ENCODE measurements at regions not wholly inside any gene's neighbourhood (a gene's known extent, or its start where the extent isn't known, plus 50 kb on each side); places are given as distances from the start of the nearest gene placed in this dataset.
A peak's percentile ranks its signal among the peaks of the same experiment; 100 is the strongest.

DNA sequence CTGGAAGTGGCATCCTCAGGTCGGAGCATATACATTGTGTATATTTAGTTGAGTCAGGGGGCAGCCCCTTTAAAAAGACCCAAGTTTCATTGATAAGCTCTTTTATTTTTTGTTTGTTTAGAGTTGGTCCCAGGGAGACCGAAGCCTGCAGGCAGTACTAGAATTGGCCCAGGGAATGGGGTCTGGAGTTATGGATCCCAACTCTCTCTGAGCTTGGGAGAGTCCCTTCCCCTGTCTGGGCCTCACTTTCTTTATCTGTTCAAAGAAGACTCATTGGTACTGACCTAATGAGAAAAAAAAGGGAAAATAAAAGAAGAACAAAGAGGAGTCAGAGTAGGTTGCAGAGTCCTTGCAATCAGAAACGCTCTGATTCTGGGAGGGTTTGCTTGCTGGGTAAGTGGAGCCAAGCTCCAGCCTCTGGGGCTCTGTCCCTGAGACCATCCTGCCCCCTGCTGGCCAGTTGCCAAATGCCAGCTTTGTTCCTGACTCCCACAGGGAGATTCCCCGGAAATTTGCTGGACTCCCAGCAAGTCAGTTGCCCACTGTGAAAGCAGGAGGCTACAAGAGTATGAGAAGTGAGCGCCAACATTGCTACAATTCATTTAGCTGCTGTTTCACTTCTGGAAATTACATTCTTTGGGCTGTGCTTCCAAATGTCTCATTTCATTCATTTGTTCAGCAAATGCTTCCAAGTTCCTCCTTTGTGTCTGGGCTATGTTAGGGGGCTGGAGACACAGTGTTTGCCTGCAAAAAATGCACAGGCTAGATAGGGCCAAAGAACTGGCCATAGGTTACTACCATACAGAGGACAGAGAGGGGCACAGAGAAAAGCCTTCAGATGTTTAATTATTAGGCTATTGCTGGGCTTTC is 156.2 kb downstream of the MELK start:
- DNase-seq (ENCODE audit: low read depth in 1 of 2, low spot score in 1 of 2) = peak; percentile 21 to 39

DNA sequence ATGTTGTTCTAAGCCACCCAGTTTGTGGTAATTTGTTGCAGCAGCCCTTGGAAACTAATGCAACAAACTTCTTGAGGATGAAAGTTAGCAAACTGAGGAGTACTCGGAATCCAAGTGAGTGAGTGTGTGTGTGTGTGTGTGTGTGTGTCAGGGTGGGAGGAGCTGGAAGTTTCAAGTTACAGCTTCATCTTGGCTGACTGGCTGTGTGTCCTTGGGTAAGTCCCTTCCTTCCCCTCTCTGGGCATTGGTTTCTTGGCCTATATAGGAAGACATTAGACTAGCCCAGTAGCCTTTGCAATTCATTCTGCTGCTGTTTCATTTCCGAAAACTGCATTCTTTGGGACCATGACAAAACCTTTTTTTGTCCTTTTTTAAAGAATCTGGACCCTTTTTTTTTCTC is 157.2 kb downstream of the MELK start:
- no peak for DNase-seq (ENCODE audit: low read depth in 1 of 2, low spot score in 1 of 2)

DNA sequence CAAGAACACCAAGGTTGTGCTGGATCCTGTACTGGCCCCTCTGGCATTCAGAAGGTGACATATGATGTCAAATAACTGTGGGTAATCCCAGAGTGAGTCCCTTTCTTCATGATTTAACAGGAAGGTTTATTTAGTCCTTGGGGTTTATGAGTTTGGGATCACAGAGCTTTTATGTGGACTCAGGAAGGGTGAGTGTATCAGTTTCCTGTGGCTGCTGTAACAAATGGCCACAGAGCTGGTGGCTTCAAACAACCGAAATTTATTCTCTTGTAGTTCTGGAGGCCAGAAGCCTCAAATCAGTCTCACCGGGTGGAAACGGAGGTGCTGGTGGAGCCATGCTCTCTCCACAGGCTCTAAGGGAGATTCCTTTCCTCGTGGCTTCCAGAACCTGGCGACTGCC is 157.7 kb downstream of the MELK start:
- DNase-seq (ENCODE audit: low read depth in 1 of 2, low spot score in 1 of 2) = no peak

DNA sequence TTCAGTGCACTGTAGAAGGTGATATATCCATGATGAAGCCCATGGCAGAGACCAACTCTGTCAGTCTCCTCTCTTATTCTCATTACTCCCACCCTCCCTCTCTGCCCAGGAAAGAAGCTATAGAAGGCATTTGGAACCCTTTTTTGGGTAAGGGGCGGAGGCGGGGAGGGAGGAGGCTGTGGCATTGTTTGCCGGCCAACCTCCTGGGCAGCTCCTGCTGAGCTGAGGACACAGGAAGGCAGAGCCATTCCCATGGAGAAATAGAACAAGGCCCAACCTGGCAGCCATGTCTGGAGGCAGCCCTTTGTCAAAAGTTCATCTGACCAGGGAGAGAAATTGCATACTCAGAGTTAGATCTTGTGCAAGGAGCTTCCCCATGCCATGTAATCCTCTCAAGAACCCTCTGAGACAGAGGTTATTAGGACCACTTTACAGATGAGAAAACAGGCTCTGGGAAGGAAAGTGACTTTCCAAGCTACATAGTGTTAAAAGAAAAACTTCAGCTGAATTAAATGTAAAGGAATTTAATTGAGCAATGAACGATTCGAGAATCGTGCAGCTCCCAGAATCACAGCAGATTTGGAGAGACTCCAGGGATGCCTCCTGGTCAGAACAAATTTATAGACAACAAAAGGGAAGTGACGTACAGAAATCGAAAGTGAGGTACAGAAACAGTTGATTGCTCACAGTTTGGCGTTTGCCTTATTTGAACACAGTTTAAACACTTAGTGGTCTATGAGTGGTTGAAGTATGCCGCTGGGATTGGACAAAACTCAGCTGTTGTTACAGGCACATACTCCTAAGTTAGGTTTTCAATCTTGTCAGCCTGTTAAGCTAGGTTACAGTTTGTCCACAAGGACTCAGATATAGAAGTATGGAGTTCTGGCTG is 158.6 kb downstream of the MELK start:
- DNase-seq (ENCODE audit: low read depth in 1 of 2, low spot score in 1 of 2) = no peak

DNA sequence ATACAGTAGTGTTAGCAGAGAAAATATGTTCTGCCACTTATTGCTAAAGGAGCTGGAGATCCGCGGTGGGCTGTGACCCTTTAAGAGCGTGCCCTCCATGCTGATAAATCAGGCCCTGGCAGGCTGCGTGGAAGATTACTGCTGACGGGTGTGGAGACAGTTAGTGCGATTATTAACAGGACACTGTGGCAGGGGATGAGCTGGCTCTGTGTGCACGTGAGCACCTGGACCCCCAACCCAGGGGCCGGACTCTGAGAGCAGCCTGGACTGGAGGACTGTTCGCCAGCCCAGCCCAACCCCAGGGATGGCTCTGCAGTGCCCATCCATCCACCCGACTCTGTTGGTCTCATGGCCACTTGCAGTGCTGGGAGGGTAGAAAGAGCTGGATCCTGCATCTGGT is 162.0 kb downstream of the MELK start:
- DNase-seq (ENCODE audit: low read depth in 1 of 2, low spot score in 1 of 2) = no peak

DNA sequence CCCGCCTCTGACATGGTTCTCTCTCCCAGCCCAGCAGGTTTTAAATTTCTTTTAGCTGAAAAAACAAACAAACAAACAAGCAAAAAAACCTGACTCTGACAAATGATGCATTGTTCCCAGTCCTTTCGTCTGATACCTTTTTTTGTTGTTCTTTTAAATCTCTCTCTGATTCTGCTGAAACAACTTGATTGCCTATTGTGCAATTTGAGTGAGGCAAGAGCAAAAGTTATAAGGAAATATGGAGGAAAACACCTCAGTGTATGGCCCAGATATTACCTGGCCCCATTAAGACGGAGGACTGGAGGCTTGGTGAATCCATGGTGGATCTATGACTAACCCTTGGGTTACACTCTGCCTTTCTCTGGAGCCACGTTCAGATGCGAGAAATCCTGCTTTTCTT is 164.0 kb downstream of the MELK start:
- no peak for DNase-seq (ENCODE audit: low read depth in 1 of 2, low spot score in 1 of 2)

DNA sequence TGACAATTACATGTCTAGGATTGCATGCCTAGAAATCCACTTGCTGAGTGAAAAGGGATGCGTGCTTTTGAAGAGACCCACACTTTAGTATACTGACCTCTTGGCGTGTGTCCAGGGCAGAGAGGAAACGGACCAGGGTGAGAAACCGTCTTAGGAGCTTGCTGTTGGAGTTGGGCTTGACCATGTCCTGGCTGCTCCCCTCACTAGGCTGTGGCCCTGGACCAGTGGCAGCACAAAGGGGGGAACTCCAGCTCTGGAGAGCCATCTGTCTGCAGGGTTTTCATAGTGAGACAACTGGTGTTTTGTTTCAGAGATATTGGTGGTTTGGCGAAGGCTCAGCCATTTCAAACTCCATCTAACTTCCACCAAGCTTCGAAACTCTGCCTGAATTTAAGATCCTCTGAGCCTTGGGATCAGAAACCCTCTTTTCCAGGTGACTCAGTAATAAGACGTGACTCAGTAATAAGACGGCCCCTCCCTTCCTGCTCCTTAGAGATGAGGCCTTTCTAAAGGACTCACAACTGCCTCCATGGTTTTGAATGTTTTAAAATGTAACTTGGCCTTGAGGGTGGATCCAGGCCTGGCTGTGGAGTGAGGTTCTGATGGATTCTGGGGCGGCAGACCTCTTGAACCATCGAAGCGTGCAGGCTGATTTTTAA is 165.8 kb downstream of the MELK start:
- DNase-seq (ENCODE audit: low read depth in 1 of 2, low spot score in 1 of 2) = no peak

DNA sequence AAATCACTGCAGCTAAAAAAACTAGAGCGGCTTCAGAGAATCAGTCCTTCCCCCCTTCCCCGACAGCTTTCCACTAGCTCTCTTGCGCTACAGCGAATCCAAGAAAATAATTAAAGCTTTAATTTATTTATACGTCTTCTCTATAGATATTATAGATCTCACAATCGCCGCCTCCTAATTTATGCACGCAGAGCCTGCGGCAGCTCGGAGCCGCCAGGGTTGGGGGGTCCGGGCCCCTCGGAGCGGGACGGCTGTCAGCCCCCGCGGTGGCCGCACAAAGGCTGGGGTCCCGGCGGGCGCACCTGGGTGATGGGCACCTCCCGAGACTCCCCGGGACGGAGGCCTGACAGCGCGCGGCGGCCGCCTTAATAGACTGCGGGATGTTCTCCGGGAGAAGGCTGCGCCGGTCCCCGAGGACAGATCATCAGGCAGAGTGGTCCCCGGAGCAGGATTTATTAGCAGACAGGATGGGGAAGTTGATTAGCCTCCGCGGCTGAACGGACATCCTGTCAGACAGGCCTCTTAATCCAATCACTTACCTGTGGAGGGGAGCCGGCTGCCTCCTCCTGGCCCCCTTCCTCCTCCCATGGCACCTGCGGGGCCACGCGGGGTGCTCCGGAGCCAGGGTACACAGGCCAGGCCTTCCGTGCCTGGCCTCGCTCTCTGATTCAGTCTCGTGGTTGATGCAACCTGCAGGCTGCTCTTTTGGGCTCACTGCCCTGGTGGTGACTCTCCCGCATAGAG is 166.8 kb downstream of the MELK start:
- DNase-seq (ENCODE audit: low read depth in 1 of 2, low spot score in 1 of 2) = no peak

DNA sequence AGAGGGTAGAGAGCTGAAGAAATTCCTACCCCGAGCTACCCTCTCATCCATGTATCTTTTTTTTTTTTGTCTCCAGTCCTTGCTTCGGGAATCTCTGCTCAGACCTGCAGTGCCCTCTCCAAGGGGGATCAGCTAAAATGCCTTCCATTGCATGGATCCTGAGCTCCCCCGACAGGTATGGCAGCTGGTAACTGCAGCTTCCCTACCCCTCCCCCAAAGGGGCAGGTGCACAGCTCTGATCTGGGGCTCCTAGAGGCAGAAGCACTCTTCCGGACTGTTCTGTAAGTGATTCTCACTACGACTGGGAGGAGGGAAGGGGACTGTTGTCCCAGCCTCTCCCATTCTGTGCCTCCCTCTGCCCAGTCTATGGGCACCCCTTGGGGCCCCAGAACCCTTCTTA is 169.6 kb downstream of the MELK start:
- no peak for DNase-seq (ENCODE audit: low read depth in 1 of 2, low spot score in 1 of 2)

DNA sequence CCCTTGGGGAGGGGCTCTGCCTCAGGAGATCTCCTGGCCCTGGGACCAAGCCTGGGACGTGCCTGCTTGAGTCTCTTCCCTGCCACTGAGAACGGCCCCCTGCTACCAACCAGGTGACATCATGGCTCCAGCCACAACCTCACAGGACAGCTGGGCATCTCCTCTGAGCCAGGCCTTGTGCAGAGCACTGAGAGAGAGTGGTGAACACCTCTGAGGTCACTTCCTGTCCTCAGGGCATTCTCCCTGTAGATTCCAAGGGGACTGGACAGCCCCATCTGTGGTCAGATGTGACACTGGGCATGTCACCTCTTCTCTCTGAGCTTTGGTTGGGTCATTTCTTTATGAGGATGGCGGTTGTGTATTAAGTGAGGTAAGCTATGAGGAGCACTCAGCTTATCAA is 172.0 kb downstream of the MELK start:
- no peak for DNase-seq (ENCODE audit: low read depth in 1 of 2, low spot score in 1 of 2)

DNA sequence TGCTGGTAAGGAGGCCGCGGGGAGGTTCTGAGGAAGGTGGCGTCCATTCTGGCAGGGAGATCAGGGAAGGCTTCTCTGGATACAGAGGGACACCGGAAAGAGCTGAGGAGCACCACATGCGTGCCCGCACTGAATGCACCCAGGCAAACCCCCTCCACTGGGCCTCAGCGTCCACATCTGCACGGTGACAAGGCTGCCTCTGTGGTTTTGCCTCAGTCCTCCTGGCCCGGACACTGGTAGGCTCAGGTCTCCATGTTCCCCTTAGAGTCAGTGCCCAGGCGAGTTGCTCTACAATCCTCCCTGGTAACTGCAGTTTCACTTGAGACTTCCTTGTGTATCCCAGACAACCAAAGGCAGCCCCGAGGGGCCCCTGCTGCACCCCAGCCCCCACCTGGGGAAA is 173.3 kb downstream of the MELK start:
- no peak for DNase-seq (ENCODE audit: low read depth in 1 of 2, low spot score in 1 of 2)

DNA sequence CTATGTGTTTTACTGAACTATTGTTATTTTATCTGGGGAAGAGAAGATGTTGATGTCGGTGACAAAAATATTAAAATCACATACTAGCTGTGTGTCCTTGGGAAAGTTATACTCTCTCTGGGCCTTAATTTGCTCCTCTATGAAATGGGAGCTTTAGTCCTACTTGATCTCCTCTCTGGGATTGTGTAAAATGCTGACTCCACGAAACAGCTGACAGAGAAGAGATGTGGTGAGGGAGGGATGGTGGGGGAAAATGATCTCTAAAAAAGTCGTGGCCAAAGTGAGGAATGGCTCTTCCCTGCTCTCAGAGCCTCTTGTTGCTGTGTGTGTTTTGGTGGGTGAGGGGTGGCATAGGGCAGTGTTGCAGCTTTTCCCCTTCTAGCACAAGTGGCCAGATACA is 173.7 kb downstream of the MELK start:
- DNase-seq (ENCODE audit: low read depth in 1 of 2, low spot score in 1 of 2) = no peak

DNA sequence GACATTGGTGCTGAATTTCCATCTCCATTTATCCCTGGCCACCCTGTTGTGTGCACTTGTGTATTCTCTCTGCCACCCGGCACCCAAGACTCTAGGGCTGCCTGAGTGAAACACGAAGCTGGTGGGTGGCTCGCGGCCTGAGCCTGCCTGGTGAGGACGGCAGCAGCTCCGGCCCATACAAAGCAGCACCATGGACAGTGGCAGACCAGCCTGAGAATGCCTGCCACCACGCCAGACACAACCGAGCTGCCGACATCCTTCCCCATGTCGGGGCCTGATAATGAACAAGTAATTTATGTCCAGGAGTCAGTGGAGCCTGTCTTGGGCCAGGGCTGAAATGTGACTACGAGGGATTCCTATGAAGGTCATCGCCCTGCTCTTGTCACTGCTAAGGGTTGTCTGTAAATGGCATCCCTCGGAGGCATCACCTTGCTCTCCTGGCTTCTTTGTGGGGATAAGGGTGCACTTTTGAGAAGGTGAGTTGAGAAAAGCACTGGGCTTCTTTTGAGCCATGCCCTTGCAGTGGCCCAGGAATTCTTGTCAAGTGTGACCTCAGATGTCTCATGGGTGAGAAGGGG is 175.7 kb downstream of the MELK start:
- DNase-seq (ENCODE audit: low read depth in 1 of 2, low spot score in 1 of 2) = no peak

DNA sequence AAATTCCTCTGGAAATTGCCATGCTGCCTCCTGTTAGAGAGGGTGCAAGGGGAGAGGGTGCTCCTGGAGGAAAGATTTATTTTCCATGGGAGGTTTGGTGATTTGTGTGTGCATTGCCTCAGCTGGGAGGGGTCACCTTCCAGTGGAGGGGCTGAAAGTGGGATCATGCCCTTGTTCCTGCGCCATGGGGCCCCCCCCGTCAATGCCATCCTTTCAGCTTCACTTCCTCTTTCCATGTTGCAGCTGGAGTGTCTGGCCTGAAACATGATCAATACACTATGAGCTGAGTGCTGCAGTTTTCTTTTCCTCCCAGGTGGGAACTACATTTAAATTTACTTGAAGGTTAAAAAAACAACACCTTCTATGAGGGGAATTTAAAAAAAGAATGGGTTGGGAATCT is 176.8 kb downstream of the MELK start:
- DNase-seq (ENCODE audit: low read depth in 1 of 2, low spot score in 1 of 2) = no peak

DNA sequence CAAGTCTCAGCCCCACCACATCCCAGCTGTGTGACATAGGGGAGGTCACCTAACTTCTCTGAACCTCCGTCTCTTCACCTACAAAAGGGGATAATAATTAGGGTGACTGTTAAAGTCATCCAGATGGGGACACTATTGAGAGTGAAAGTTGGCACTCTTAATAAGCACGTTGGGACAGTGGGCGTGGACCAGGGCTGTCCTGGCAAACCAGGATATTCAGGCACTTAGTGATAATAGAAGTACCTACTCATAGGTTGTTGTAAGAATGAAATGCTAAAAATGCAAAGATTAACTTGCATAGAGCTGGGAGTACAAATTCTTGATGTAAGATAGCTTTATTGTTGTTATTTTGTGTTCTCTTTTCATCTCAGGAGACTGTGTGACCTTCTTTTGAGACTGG is 177.9 kb downstream of the MELK start:
- no peak for DNase-seq (ENCODE audit: low read depth in 1 of 2, low spot score in 1 of 2)

DNA sequence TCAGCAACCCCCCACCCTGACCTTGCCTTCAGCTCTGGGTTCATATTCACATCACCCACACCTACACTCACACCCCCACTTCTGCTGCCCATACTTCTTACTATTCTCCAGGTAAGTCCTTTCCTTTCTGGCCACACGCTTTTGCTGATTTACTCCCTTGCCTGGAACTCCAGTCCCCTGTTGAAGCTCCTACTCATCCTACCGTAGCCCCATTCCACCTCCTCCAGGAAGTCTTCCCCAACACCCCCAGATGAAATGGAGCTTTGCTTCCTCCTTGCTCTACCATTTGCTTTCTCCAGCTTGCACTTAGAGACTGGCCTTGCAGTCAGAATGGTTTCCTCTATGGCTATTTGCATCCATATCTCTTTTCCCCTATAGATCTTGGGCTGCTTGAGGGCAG is 182.3 kb downstream of the MELK start:
- no peak for DNase-seq (ENCODE audit: low read depth in 1 of 2, low spot score in 1 of 2)

DNA sequence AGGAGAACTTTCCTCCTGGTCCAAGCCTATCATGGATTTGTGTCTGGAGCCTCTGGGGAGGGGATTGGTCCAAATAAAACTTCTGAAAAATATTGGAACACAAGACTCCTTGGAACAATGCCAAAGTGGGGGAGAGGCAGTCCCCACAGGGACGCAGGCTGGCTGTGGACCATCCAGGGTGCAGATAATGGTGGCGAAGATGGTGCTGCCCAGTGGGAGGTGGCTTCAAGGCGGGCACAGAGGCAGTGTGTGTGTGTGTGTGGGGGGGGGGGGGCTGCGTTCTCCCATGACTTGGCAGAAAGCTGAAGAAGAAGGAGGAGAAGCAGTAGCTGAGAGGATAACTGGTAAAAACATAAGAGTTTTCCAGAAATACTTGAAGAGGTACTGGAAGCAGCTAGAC is 186.4 kb downstream of the MELK start:
- DNase-seq (ENCODE audit: low read depth in 1 of 2, low spot score in 1 of 2) = no peak

DNA sequence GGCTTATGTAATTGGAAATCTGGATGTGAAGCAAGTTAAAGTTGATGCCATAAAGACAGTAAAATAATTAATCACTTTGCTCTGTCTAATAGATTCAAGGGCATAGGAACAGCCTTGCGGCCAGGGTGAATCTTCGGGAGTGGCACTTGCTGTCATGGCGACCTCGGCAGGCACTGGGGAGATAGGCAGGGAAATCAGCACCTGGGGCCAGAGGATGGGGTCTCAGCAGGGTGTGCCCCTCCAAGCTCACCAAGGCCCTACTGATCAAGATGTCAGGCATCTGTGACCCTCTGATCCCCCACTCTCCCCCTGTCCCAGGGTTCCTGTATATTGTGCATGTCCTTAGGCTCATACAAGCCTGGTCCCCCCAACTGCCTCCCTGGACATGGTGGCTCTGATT is 187.3 kb downstream of the MELK start:
- DNase-seq (ENCODE audit: low read depth in 1 of 2, low spot score in 1 of 2) = no peak

DNA sequence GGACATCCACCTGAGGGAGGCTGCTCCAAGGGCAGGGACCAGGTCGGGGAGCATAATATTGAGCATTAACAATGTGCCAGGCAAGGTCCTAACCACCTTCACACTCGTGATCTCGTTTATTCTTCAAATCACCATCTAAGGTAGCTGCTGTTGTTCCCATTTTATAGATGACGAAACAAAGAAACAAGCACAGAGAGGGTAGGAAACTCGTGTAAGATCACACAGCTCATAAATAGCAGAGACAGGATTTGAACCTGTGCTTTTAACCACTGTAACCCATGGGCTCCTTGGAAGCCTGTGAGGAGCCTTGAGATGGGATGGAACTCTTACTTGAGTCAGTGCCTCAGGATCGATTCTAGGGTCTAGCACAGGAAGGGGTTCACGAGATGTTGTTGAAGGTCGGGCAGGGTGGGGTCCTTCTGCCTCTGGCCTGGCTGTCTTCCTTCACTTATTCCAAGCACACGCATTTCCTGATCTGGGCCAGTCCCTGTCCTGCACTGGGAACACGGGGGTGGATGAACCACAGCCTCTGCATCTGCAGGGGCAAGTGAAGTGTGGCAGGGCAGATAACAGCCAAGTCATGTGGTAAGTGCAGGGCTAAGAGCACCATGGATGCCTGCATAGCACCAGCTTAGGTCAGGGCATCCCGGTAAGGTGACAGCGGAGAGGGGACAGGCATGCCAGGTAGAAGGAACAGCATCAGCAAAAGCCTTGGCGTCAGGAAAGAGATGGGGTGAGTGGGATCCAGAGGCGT is 188.1 kb downstream of the MELK start:
- no peak for DNase-seq (ENCODE audit: low read depth in 1 of 2, low spot score in 1 of 2)

DNA sequence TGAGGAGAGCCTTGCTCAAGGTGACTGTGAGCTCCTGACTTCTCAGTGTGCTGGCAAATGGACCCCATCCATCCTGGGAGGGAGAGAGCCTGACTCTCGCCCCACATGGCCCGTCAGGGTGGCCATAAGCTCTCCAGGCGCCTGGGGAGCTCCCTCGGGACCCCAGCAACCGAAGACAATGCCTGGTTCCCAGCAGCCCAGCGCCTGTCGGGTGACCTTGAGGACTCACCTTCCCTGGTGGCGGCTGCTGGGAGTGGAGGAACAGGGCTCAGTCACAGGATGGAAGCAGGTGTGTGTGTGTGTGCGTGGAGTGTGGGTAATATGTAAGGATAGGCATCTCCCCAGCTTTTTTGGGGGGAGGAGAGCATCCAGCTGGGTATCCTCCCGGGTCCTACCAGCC is 190.3 kb downstream of the MELK start:
- no peak for DNase-seq (ENCODE audit: low read depth in 1 of 2, low spot score in 1 of 2)

All from activated CD4-positive, alpha-beta T cell treated with anti-CD3 and anti-CD28 coated beads, Interleukin-2, amount 50 U/mL, for 24 hours (primary cell).